ENCODE measurements at regions not wholly inside any gene's neighbourhood (a gene's known extent, or its start where the extent isn't known, plus 50 kb on each side); places are given as distances from the start of the nearest gene placed in this dataset.

DNA sequence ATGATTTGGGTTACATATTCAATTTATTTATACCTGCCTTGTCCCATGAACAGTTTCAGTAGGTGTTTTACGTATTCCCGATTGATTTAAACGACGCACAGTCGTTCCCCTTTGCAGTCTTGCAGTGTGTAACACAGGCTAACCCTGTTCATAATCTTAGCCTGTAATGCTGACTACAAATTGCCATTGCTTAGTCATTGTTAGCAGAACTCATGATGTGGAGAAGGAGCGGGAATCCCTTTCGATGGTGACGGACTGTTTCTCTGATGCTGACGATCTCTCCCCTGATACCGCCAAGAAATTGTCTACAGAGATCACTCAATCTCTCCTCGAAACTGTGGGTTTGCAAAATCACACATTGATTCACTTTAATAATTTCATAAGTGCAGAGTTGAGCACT, 93.2 kb downstream of the MRPL36 start:
- intact Hi-C loops (cut with micrococcal nuclease; ENCODE audit: unreplicated experiment): no loop called here
- Histone ChIP-seq H3K27me3 (replicated peaks; ENCODE audit: control insufficient read depth, insufficient read depth, low read length) (no peaks in the 10 kb centered on the region; the same call in 1 of the 2 replicates), H3K9me3 (no peaks in the 10 kb centered on the region), H3K36me3 (ENCODE audit: control insufficient read depth, insufficient read depth, low read length) (no peaks in the 10 kb centered on the region), H3K4me1 (no peaks in the 10 kb centered on the region), H3K4me3 (ENCODE audit: low read depth, low read length) (no peak overlapping the region)
- Mint-ChIP-seq H3K4me1 (ENCODE audit: low read depth, unreplicated experiment) (no peaks in the 10 kb centered on the region), H3K36me3 (ENCODE audit: insufficient read depth, unreplicated experiment) (no peaks in the 10 kb centered on the region), H3K27me3 (ENCODE audit: insufficient read depth, unreplicated experiment) (no peaks in the 10 kb centered on the region), H3K4me3 (ENCODE audit: unreplicated experiment) (no peak overlapping the region), H3K27ac (ENCODE audit: unreplicated experiment) (no peak overlapping the region), H3K9me3 (ENCODE audit: unreplicated experiment) (no peaks in the 10 kb centered on the region)
- no TSS peak for BruUV-seq (replicated peaks)
- DNase-seq: no peak
- CTCF ChIA-PET: no interaction called here
- POLR2A ChIA-PET: no interaction called here
- TF ChIP-seq CTCF (IDR thresholded peaks at IDR 0.05; ENCODE audit: insufficient read depth in 1 of 2, low read depth in 1 of 2, low read length in 1 of 2, severe bottlenecking in 1 of 2, unreplicated experiment in 1 of 2): no peak

DNA sequence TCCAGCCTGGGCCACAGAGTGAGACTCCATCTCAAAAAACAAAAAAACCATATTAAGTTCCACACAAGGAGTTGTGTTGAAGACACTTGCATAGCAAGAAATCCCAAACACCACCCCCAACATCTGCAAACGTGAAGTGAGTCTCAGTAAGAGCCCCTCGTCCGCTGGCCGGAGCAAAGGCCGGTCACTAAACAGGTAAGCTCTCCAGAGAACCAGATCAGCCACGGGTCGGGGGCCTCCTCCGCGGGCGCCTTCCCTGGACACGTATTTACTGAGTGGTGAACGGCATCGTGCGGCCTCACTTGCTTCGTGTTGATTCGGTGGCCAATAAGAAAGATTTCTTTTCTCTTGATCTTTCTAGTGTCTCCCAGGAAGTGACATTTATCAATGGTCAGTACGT, 93.6 kb downstream of the MRPL36 start:
- intact Hi-C loops (cut with micrococcal nuclease; ENCODE audit: unreplicated experiment): no loop called here

DNA sequence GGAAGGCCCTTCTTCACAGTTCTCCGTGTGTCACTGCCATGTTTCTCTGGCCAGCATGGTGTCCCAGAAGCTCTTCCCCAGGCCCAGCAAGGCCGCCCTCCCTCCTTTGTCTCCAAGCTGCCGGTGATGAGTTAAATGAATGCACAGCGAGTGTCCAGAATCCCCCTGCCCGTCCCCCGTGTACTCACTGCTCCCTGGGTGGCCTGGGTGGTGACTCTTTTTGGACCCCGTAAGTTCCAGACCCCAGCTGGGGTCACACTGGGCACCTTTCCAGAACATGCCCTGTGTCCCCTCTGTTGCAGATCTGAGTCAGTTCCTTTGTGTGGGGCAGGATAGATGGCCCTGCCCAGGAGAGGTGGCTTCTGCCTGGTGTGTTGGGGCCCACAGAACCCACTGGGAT, 95.0 kb downstream of the MRPL36 start:
- BruUV-seq (replicated peaks): no TSS peak
- intact Hi-C loops (cut with micrococcal nuclease; ENCODE audit: unreplicated experiment): no loop called here
- POLR2A ChIA-PET: no interaction called here
- no peak for TF ChIP-seq CTCF (IDR thresholded peaks at IDR 0.05; ENCODE audit: insufficient read depth in 1 of 2, low read depth in 1 of 2, low read length in 1 of 2, severe bottlenecking in 1 of 2, unreplicated experiment in 1 of 2)
- CTCF ChIA-PET: no interaction called here
- no peaks in the 10 kb centered on the region for H3K9me3 Mint-ChIP-seq (ENCODE audit: unreplicated experiment)
- Histone ChIP-seq H3K4me1 (no peaks in the 10 kb centered on the region), H3K27me3 (replicated peaks; ENCODE audit: control insufficient read depth, insufficient read depth, low read length) (no peaks in the 10 kb centered on the region; the same call in none of the 2 replicates), H3K9me3 (no peaks in the 10 kb centered on the region), H3K4me3 (ENCODE audit: low read depth, low read length) (no peak overlapping the region), H3K36me3 (ENCODE audit: control insufficient read depth, insufficient read depth, low read length) (no peaks in the 10 kb centered on the region)
- no peaks in the 10 kb centered on the region for H3K36me3 Mint-ChIP-seq (ENCODE audit: insufficient read depth, unreplicated experiment)
- H3K27ac Mint-ChIP-seq (ENCODE audit: unreplicated experiment): no peak overlapping the region
- H3K4me1 Mint-ChIP-seq (ENCODE audit: low read depth, unreplicated experiment): no peaks in the 10 kb centered on the region
- H3K27me3 Mint-ChIP-seq (ENCODE audit: insufficient read depth, unreplicated experiment): peaks cover 4% of the 10 kb centered on the region
- no peak overlapping the region for H3K4me3 Mint-ChIP-seq (ENCODE audit: unreplicated experiment)
- no peak for DNase-seq

More for the DNA sequence above, 93.6 kb downstream of the MRPL36 start:
- H3K27me3 ChIP-seq (replicated peaks; ENCODE audit: control insufficient read depth, insufficient read depth, low read length): no peaks in the 10 kb centered on the region; the same call in none of the 2 replicates
- no peaks in the 10 kb centered on the region for H3K4me1 Mint-ChIP-seq (ENCODE audit: low read depth, unreplicated experiment)
- H3K36me3 ChIP-seq (ENCODE audit: control insufficient read depth, insufficient read depth, low read length): no peaks in the 10 kb centered on the region
- no peak overlapping the region for H3K4me3 Mint-ChIP-seq (ENCODE audit: unreplicated experiment)
- POLR2A ChIA-PET: no interaction called here
- DNase-seq: no peak
- no peaks in the 10 kb centered on the region for H3K9me3 ChIP-seq
- no peaks in the 10 kb centered on the region for H3K36me3 Mint-ChIP-seq (ENCODE audit: insufficient read depth, unreplicated experiment)
- BruUV-seq (replicated peaks): no TSS peak
- no peaks in the 10 kb centered on the region for H3K4me1 ChIP-seq
- H3K27ac Mint-ChIP-seq (ENCODE audit: unreplicated experiment): no peak overlapping the region
- no peak overlapping the region for H3K4me3 ChIP-seq (ENCODE audit: low read depth, low read length)
- CTCF ChIA-PET: no interaction called here
- TF ChIP-seq CTCF (IDR thresholded peaks at IDR 0.05; ENCODE audit: insufficient read depth in 1 of 2, low read depth in 1 of 2, low read length in 1 of 2, severe bottlenecking in 1 of 2, unreplicated experiment in 1 of 2): no peak
- H3K9me3 Mint-ChIP-seq (ENCODE audit: unreplicated experiment): no peaks in the 10 kb centered on the region
- H3K27me3 Mint-ChIP-seq (ENCODE audit: insufficient read depth, unreplicated experiment): no peaks in the 10 kb centered on the region
